Coronary artery (tissue), 2 donors: ENCODE measurements at regions not wholly inside any gene's neighbourhood (a gene's known extent, or its start where the extent isn't known, plus 50 kb on each side); places are given as distances from the start of the nearest gene placed in this dataset.

ENCODE experiments used
- DNase-seq: peaks from one replicate; pipeline ENCODE4 v3.0.0-alpha.2; 2017; ENCODE audit warnings: low spot score
- H3K27ac ChIP-seq, 2 donors: fragments of 200-600 bp; sonication (generic); one replicate each; pipeline ENCODE4 v1.5.1; 2016 to 2019
- H3K4me3 ChIP-seq: fragments of 200-600 bp; sonication (generic); 2 replicates; pipeline ENCODE4 v1.5.1; 2016; ENCODE audit warnings: mild to moderate bottlenecking, moderate library complexity
- CTCF ChIP-seq: fragments of 200-600 bp; sonication (generic); IDR thresholded peaks from one replicate; pipeline ENCODE4 v1.5.1; 2019; ENCODE audit warnings: antibody characterized with exemption

- no peak overlapping the region for H3K27ac ChIP-seq
- H3K4me3 ChIP-seq, result no peak overlapping the region
- DNase-seq, result no peak
- no peak for TF ChIP-seq CTCF
Observed at GRCh38 chr1:65741993-65742392, 50.7 kb upstream of the PDE4B start.
